Uterus (tissue), 2 donors: ENCODE measurements at regions not wholly inside any gene's neighbourhood (a gene's known extent, or its start where the extent isn't known, plus 50 kb on each side); places are given as distances from the start of the nearest gene placed in this dataset.

Experiments used
- CTCF ChIP-seq, 4 experiments: fragments of 200-600 bp in 2 of 4; fragments of 450-650 bp in 2 of 4; sonication (generic) in 2 of 4; IDR thresholded peaks; one replicate each; pipeline ENCODE4 v1.5.1; 2016 to 2019; ENCODE audit warnings: antibody characterized with exemption in 4 of 4, mild to moderate bottlenecking in 2 of 4, moderate library complexity in 1 of 4
- POLR2A ChIP-seq, 2 donors: fragments of 450-650 bp; IDR thresholded peaks; one replicate each; pipeline ENCODE4 v1.6.1; 2016; ENCODE audit warnings: antibody characterized with exemption in 2 of 2, mild to moderate bottlenecking in 1 of 2, moderate library complexity in 1 of 2

DNA sequence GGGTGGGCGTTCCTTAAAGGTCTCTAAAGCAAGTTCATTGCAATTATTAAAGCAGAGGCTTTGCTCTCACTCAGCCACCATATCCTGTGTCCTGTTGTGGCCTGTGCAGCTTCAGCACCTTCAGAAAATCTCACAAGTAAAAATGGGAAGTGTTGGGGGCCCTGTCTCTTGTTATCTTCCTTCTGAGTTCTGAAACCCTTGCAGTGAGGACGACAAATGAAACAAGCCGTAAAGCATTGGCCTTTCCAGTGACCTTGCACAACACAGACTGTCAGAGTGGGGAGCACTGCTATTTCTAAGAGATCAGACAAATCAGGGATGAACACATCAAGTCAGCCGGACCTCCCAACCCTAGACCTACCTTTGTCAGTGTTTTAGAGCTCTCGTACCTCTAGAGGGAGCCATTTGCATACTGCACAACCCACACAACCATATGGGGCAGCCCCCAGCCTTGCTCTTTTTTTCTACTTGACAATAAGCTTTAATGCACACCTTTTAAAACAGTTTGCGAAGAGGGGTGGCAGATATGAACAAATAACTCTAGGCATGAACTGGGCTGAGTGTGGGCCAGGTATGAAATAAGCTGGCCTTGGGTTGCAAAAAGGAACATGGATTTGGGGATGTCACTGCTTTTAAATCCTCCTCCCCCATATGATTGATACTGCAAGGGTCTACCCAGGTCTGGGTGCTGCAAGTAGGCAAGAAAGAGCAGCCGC, 89.8 kb downstream of the KATNIP start:
- TF ChIP-seq CTCF (IDR thresholded peaks at IDR 0.05) (peak in 2 of 4 experiments; percentile 18 to 31), POLR2A (IDR thresholded peaks at IDR 0.05) (no peak)
